Fibroblast of lung (primary cell): ENCODE measurements at regions not wholly inside any gene's neighbourhood (a gene's known extent, or its start where the extent isn't known, plus 50 kb on each side); places are given as distances from the start of the nearest gene placed in this dataset.

Experiments
- EZH2 ChIP-seq: IDR thresholded peaks from 2 replicates; pipeline ENCODE4 v1.5.1; 2012; ENCODE audit warnings: low read length, control low read depth, mild to moderate bottlenecking; ENCODE audit errors: missing control alignments
- TF ChIP-seq, protein P1 (sequence below), 2 donors: IDR thresholded peaks in 1 of 2; conservative IDR thresholded peaks in 1 of 2; 1 replicate in 1 of 2; 2 replicates in 1 of 2; pipeline ENCODE4 v1.5.1; 2011 to 2012; ENCODE audit warnings: low read length in 2 of 2, control low read depth in 1 of 2, inconsistent platforms in 1 of 2, low read depth in 1 of 2, mild to moderate bottlenecking in 1 of 2

DNA sequence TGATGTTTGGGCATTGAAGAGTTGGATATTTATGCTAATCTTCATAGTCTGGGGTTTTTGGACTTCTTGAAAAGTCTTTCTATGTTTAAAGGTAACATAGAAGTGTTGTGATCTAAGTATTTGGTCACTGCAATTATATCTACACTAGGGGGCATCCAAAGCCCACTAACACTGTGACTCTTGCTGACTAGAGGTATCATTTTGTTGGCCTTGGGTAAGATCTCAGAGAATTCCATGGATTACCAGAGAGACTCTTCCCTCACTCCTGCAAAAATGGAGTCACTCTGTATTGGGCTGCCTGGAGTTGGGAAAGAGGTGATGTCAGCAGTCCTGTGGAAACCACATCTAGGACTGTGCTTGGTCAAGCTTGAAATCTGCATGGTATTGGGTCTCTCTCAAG is 1077.6 kb downstream of the FAM133A start:
- TF ChIP-seq, protein P1, sequence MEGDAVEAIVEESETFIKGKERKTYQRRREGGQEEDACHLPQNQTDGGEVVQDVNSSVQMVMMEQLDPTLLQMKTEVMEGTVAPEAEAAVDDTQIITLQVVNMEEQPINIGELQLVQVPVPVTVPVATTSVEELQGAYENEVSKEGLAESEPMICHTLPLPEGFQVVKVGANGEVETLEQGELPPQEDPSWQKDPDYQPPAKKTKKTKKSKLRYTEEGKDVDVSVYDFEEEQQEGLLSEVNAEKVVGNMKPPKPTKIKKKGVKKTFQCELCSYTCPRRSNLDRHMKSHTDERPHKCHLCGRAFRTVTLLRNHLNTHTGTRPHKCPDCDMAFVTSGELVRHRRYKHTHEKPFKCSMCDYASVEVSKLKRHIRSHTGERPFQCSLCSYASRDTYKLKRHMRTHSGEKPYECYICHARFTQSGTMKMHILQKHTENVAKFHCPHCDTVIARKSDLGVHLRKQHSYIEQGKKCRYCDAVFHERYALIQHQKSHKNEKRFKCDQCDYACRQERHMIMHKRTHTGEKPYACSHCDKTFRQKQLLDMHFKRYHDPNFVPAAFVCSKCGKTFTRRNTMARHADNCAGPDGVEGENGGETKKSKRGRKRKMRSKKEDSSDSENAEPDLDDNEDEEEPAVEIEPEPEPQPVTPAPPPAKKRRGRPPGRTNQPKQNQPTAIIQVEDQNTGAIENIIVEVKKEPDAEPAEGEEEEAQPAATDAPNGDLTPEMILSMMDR (conservative IDR thresholded peaks at IDR 0.05 in 1 of 2, IDR thresholded peaks at IDR 0.05 in 1 of 2; ENCODE audit: low read depth in 1 of 2, low read length in 2 of 2) = no peak
- no peak for TF ChIP-seq EZH2
